Stimulated activated CD8-positive, alpha-beta memory T cell treated with anti-CD3 and anti-CD28 coated beads, Interleukin-4, amount 100 ng/mL, for 4 hours (primary cell): ENCODE measurements at regions not wholly inside any gene's neighbourhood (a gene's known extent, or its start where the extent isn't known, plus 50 kb on each side); places are given as distances from the start of the nearest gene placed in this dataset.
"Not testable (repeated sequence)": the region's sequence is repeated elsewhere in the genome, so short reads cannot be mapped to it uniquely, and the experiment has no call there.

ENCODE experiments used
- DNase-seq, 2 donors: peaks; one replicate each; pipeline ENCODE4 v3.0.0-alpha.2; 2020; ENCODE audit warnings: low read depth in 2 of 2, low spot score in 1 of 2

GRCh38 chr2:195117011-195117410, 540.0 kb upstream of the SLC39A10 start:
- DNase-seq = no peak

- no peak for DNase-seq
These were observed 541.3 kb upstream of the SLC39A10 start for GRCh38 chr2:195115738-195116137.

- no peak for DNase-seq
These were observed 548.8 kb upstream of the SLC39A10 start for GRCh38 chr2:195108182-195108581.

GRCh38 chr2:195106681-195107380, 550.2 kb upstream of the SLC39A10 start:
- no peak for DNase-seq

- DNase-seq = no peak
These were observed 551.4 kb upstream of the SLC39A10 start for GRCh38 chr2:195105581-195105980.

- no peak for DNase-seq
These were observed 562.7 kb upstream of the SLC39A10 start for GRCh38 chr2:195094330-195094729.

- no peak for DNase-seq
These were observed 564.7 kb upstream of the SLC39A10 start for GRCh38 chr2:195092341-195092740.

- not testable (repeated sequence) for DNase-seq
These were observed 584.2 kb upstream of the SLC39A10 start for GRCh38 chr2:195072806-195073205.

- DNase-seq = no peak
These were observed 600.0 kb upstream of the SLC39A10 start for GRCh38 chr2:195057001-195057400.

- no peak for DNase-seq
These were observed 601.0 kb upstream of the SLC39A10 start for GRCh38 chr2:195055996-195056395.

GRCh38 chr2:195051401-195051800, 605.6 kb upstream of the SLC39A10 start:
- no peak for DNase-seq

- DNase-seq = no peak
These were observed 607.5 kb upstream of the SLC39A10 start for GRCh38 chr2:195049372-195050031.

GRCh38 chr2:195047955-195048354, 609.1 kb upstream of the SLC39A10 start:
- no peak for DNase-seq

GRCh38 chr2:195044801-195045200, 612.2 kb upstream of the SLC39A10 start:
- DNase-seq = no peak

- no peak for DNase-seq
These were observed 618.9 kb upstream of the SLC39A10 start for GRCh38 chr2:195038153-195038552.

GRCh38 chr2:195037045-195037444, 620.0 kb upstream of the SLC39A10 start:
- DNase-seq = no peak

- DNase-seq = no peak
These were observed 625.6 kb upstream of the SLC39A10 start for GRCh38 chr2:195031411-195031810.

- DNase-seq = no peak
These were observed 627.0 kb upstream of the SLC39A10 start for GRCh38 chr2:195029804-195030654.

- DNase-seq = no peak
These were observed 629.1 kb upstream of the SLC39A10 start for GRCh38 chr2:195027947-195028346.

GRCh38 chr2:195026261-195026660, 630.8 kb upstream of the SLC39A10 start:
- no peak for DNase-seq

GRCh38 chr2:195022508-195022830, 634.6 kb upstream of the SLC39A10 start:
- no peak for DNase-seq
